SK-N-MC (cell line): ENCODE measurements at regions not wholly inside any gene's neighbourhood (a gene's known extent, or its start where the extent isn't known, plus 50 kb on each side); places are given as distances from the start of the nearest gene placed in this dataset.

Experiments
- EZH2 ChIP-seq: fragments of 200-600 bp; sonication (generic); IDR thresholded peaks from one replicate; pipeline ENCODE4 v1.6.1; 2017; ENCODE audit warnings: antibody characterized with exemption
- FOXP2 ChIP-seq: optimal IDR thresholded peaks from 2 replicates; pipeline ENCODE3; 2011; ENCODE audit warnings: mild to moderate bottlenecking, moderate library complexity; ENCODE audit not compliant: insufficient read depth; ENCODE audit errors: extremely low read length, control extremely low read depth
- POLR2AphosphoS5 ChIP-seq: IDR thresholded peaks from 2 replicates; pipeline ENCODE4 v1.6.1; 2012; ENCODE audit warnings: mild to moderate bottlenecking, low read depth, low read length, borderline replicate concordance

- TF ChIP-seq EZH2 (no peak), POLR2AphosphoS5 (no peak), FOXP2 (no peak)
These were observed 180.0 kb downstream of the KIF4B start for GRCh38 chr5:155193483-155194107.
